ENCODE measurements at regions not wholly inside any gene's neighbourhood (a gene's known extent, or its start where the extent isn't known, plus 50 kb on each side); places are given as distances from the start of the nearest gene placed in this dataset.

DNA sequence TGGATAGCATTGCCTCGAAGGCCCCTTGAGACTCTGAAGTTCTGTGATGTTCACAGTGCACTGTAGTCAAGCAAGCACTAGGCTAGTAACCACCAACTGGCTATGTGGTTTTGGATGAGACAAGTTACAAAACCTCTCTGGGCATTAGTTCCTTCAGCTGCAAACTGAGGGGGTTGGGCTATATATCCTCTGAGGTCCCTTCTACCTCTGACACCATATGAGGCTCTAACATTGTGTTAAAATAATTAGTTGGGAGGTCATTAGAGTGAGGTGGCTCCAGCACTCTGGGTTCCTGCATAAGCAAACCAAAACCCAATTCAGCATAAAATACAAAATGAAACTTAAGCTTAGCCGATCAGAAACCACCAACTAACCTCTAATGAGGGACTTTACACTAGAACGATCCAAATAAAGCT is 209.5 kb upstream of the LRRN1 start:
- H3K9me3 ChIP-seq (ENCODE audit: control insufficient read depth in 2 of 2, insufficient read depth in 1 of 2, low read depth in 1 of 2, low read length in 1 of 2), result no peaks in the 10 kb centered on the region
- H3K4me3 ChIP-seq (ENCODE audit: low read depth in 1 of 2, low read length in 2 of 2), result no peak overlapping the region
- no peaks in the 10 kb centered on the region for H3K36me3 ChIP-seq (ENCODE audit: control insufficient read depth in 2 of 2, insufficient read depth in 2 of 2, low read length in 1 of 2)
- WGBS, 2 donors, result 75 to 80% methylated on average over 3 of the region's 3 CpGs
- H3K4me1 ChIP-seq (ENCODE audit: control insufficient read depth in 2 of 2, insufficient read depth in 2 of 2, low read length in 1 of 2), result no peaks in the 10 kb centered on the region
- no peak overlapping the region for H3K27ac ChIP-seq (ENCODE audit: low read depth in 2 of 2, low read length in 1 of 2)
- no peaks in the 10 kb centered on the region for H3K27me3 ChIP-seq (ENCODE audit: control insufficient read depth in 1 of 2, insufficient read depth in 2 of 2, low read length in 2 of 2)

DNA sequence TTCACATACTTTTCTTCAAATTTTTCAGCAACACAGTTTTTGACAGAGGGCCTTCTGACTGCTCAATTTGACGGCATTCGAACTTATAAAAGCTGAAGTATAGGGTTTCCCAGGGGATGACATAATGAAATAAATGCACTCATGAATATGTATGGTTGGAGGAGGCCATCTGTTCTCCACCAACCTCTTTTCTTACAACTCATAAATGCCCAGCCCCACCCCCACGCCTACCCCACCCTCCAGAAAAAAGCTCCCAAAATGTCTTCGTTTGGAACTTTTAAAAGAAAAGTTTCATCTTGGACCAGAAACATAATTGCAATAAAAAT is 211.6 kb upstream of the LRRN1 start:
- H3K36me3 ChIP-seq (ENCODE audit: control insufficient read depth in 2 of 2, insufficient read depth in 2 of 2, low read length in 1 of 2), result no peaks in the 10 kb centered on the region
- H3K27ac ChIP-seq (ENCODE audit: low read depth in 2 of 2, low read length in 1 of 2), result no peak overlapping the region
- H3K9me3 ChIP-seq (ENCODE audit: control insufficient read depth in 2 of 2, insufficient read depth in 1 of 2, low read depth in 1 of 2, low read length in 1 of 2), result no peaks in the 10 kb centered on the region
- H3K4me3 ChIP-seq (ENCODE audit: low read depth in 1 of 2, low read length in 2 of 2), result no peak overlapping the region
- no peaks in the 10 kb centered on the region for H3K27me3 ChIP-seq (ENCODE audit: control insufficient read depth in 1 of 2, insufficient read depth in 2 of 2, low read length in 2 of 2)
- H3K4me1 ChIP-seq (ENCODE audit: control insufficient read depth in 2 of 2, insufficient read depth in 2 of 2, low read length in 1 of 2), result no peaks in the 10 kb centered on the region
- WGBS, 2 donors, result 46 to 50% methylated on average over 4 of the region's 4 CpGs

DNA sequence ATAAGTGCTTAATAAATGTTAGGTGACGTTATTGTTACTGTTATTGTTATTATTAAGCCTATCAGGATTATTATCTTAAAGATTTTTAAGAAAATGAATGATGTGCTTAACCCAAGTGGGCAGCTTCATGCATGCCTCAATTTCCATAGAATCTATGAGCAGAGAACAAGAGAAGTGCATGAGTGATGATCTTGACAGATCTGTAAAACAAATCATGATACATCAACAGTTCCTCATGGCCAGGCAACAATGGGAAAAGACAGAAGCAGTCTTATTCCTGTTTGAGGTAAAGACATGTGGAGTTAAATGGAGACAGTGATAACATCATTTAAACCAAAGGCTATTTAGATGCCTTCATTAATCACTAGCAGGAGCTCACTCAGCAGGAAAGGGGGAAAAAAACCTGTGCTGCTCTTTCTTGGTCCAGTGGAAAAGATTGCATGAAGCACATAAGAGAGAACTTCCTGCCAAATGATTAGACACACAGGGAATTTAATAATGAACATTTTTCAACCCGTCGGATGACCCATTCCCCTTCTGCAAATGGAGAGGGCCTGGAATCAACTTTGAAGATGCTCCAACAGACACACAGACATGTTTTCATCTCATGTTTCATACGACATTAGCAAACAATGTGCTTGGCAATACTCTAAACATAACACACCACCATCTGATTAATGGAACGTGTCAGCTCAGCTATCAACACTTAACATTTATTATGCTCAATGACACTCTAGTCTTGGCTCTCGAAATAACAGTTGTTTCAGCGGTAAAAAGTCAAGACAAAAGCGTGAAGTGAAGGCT is 212.2 kb upstream of the LRRN1 start:
- H3K27me3 ChIP-seq (ENCODE audit: control insufficient read depth in 1 of 2, insufficient read depth in 2 of 2, low read length in 2 of 2), result no peaks in the 10 kb centered on the region
- no peaks in the 10 kb centered on the region for H3K9me3 ChIP-seq (ENCODE audit: control insufficient read depth in 2 of 2, insufficient read depth in 1 of 2, low read depth in 1 of 2, low read length in 1 of 2)
- H3K27ac ChIP-seq (ENCODE audit: low read depth in 2 of 2, low read length in 1 of 2), result no peak overlapping the region
- no peak overlapping the region for H3K4me3 ChIP-seq (ENCODE audit: low read depth in 1 of 2, low read length in 2 of 2)
- 38 to 48% methylated on average over 8 of the region's 8 CpGs for WGBS, 2 donors
- no peaks in the 10 kb centered on the region for H3K36me3 ChIP-seq (ENCODE audit: control insufficient read depth in 2 of 2, insufficient read depth in 2 of 2, low read length in 1 of 2)
- no peaks in the 10 kb centered on the region for H3K4me1 ChIP-seq (ENCODE audit: control insufficient read depth in 2 of 2, insufficient read depth in 2 of 2, low read length in 1 of 2)

DNA sequence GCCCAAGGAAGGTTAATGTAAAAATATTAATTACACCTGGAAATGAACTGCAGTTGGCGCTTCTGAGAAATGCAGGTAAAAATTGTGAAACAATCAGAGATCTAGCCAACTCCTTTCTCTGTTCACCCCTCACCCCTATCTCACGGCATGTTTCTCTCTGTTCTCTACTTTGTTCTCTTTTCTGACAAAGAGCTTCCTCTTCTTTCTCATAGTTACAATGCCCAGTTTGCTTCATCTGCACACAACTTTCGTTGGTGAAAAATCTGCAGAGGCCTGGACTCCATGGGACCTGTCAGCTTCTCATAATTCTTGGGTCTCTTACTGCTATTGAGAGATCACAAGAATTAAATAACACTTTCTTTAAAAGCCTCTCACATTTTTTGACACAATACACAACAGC is 212.9 kb upstream of the LRRN1 start:
- no peaks in the 10 kb centered on the region for H3K36me3 ChIP-seq (ENCODE audit: control insufficient read depth in 2 of 2, insufficient read depth in 2 of 2, low read length in 1 of 2)
- H3K27ac ChIP-seq (ENCODE audit: low read depth in 2 of 2, low read length in 1 of 2), result no peak overlapping the region
- 80 to 84% methylated on average over 3 of the region's 3 CpGs for WGBS, 2 donors
- no peaks in the 10 kb centered on the region for H3K9me3 ChIP-seq (ENCODE audit: control insufficient read depth in 2 of 2, insufficient read depth in 1 of 2, low read depth in 1 of 2, low read length in 1 of 2)
- no peaks in the 10 kb centered on the region for H3K4me1 ChIP-seq (ENCODE audit: control insufficient read depth in 2 of 2, insufficient read depth in 2 of 2, low read length in 1 of 2)
- H3K4me3 ChIP-seq (ENCODE audit: low read depth in 1 of 2, low read length in 2 of 2), result no peak overlapping the region
- H3K27me3 ChIP-seq (ENCODE audit: control insufficient read depth in 1 of 2, insufficient read depth in 2 of 2, low read length in 2 of 2), result no peaks in the 10 kb centered on the region

- Histone ChIP-seq H3K4me1 (ENCODE audit: control insufficient read depth in 2 of 2, insufficient read depth in 2 of 2, low read length in 1 of 2) (no peaks in the 10 kb centered on the region), H3K36me3 (ENCODE audit: control insufficient read depth in 2 of 2, insufficient read depth in 2 of 2, low read length in 1 of 2) (no peaks in the 10 kb centered on the region), H3K27me3 (ENCODE audit: control insufficient read depth in 1 of 2, insufficient read depth in 2 of 2, low read length in 2 of 2) (no peaks in the 10 kb centered on the region), H3K9me3 (ENCODE audit: control insufficient read depth in 2 of 2, insufficient read depth in 1 of 2, low read depth in 1 of 2, low read length in 1 of 2) (no peaks in the 10 kb centered on the region), H3K4me3 (ENCODE audit: low read depth in 1 of 2, low read length in 2 of 2) (no peak overlapping the region), H3K27ac (ENCODE audit: low read depth in 2 of 2, low read length in 1 of 2) (no peak overlapping the region)
- 92 to 93% methylated on average over 2 of the region's 2 CpGs for WGBS, 2 donors
Observed at GRCh38 chr3:3579658-3580057, 219.6 kb upstream of the LRRN1 start.

- no peaks in the 10 kb centered on the region for H3K9me3 ChIP-seq (ENCODE audit: control insufficient read depth in 2 of 2, insufficient read depth in 1 of 2, low read depth in 1 of 2, low read length in 1 of 2)
- no peak overlapping the region for H3K4me3 ChIP-seq (ENCODE audit: low read depth in 1 of 2, low read length in 2 of 2)
- H3K36me3 ChIP-seq (ENCODE audit: control insufficient read depth in 2 of 2, insufficient read depth in 2 of 2, low read length in 1 of 2), result no peaks in the 10 kb centered on the region
- 71 to 74% methylated on average over 4 of the region's 4 CpGs for WGBS, 2 donors
- no peaks in the 10 kb centered on the region for H3K27me3 ChIP-seq (ENCODE audit: control insufficient read depth in 1 of 2, insufficient read depth in 2 of 2, low read length in 2 of 2)
- H3K4me1 ChIP-seq (ENCODE audit: control insufficient read depth in 2 of 2, insufficient read depth in 2 of 2, low read length in 1 of 2), result no peaks in the 10 kb centered on the region
- H3K27ac ChIP-seq (ENCODE audit: low read depth in 2 of 2, low read length in 1 of 2), result no peak overlapping the region
Observed at GRCh38 chr3:3578718-3579117, 220.5 kb upstream of the LRRN1 start.

DNA sequence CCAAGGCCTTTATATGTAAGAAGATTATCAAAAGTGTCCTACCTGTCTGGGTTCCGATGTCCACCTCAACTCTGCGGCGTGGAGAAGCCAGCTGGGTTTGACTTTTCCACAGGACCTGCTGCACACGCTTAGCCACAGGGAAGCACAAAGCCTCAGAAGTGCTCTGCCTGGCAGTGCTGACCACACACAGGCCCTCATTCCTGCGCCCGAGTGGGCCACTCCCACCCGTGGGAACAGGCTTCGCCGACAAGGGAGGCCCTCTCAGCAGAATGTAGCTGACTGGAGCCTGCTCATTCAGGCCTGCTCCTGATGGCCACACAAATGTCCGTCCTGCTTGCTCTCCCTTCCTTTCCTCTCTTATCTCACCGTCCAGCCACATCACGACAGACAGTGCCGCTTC is 221.4 kb upstream of the LRRN1 start:
- Histone ChIP-seq H3K4me3 (ENCODE audit: low read depth in 1 of 2, low read length in 2 of 2) (no peak overlapping the region), H3K9me3 (ENCODE audit: control insufficient read depth in 2 of 2, insufficient read depth in 1 of 2, low read depth in 1 of 2, low read length in 1 of 2) (no peaks in the 10 kb centered on the region), H3K27ac (ENCODE audit: low read depth in 2 of 2, low read length in 1 of 2) (no peak overlapping the region), H3K36me3 (ENCODE audit: control insufficient read depth in 2 of 2, insufficient read depth in 2 of 2, low read length in 1 of 2) (no peaks in the 10 kb centered on the region), H3K4me1 (ENCODE audit: control insufficient read depth in 2 of 2, insufficient read depth in 2 of 2, low read length in 1 of 2) (no peaks in the 10 kb centered on the region), H3K27me3 (ENCODE audit: control insufficient read depth in 1 of 2, insufficient read depth in 2 of 2, low read length in 2 of 2) (no peaks in the 10 kb centered on the region)
- WGBS, 2 donors, result 88 to 92% methylated on average over 13 of the region's 13 CpGs

DNA sequence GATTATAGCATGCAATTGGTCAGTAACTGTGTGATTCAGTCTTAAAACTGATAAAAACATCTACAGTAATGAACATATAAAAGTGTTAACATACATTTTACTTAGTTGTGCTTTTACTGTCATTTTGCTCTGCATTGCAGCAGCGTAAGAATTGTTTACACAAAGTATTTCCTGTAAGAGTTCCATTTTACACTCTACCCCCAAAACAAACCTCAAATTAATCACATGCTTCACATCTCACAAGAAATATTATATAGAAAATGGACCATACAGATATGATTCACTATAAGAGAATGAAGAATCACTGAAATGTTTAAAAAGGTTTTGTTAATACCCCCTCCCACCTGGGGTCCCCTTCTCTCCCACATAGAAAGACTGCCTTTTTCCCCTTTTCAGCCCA is 225.9 kb upstream of the LRRN1 start:
- Histone ChIP-seq H3K27ac (ENCODE audit: low read depth in 2 of 2, low read length in 1 of 2) (no peak overlapping the region), H3K4me1 (ENCODE audit: control insufficient read depth in 2 of 2, insufficient read depth in 2 of 2, low read length in 1 of 2) (no peaks in the 10 kb centered on the region), H3K36me3 (ENCODE audit: control insufficient read depth in 2 of 2, insufficient read depth in 2 of 2, low read length in 1 of 2) (no peaks in the 10 kb centered on the region), H3K4me3 (ENCODE audit: low read depth in 1 of 2, low read length in 2 of 2) (no peak overlapping the region), H3K27me3 (ENCODE audit: control insufficient read depth in 1 of 2, insufficient read depth in 2 of 2, low read length in 2 of 2) (no peaks in the 10 kb centered on the region), H3K9me3 (ENCODE audit: control insufficient read depth in 2 of 2, insufficient read depth in 1 of 2, low read depth in 1 of 2, low read length in 1 of 2) (no peaks in the 10 kb centered on the region)
- WGBS, 2 donors, result 66 to 70% methylated on average over 1 of the region's 1 CpG

GRCh38 chr3:3560591-3561311 is 238.5 kb upstream of the LRRN1 start:
- Histone ChIP-seq H3K4me1 (ENCODE audit: control insufficient read depth in 2 of 2, insufficient read depth in 2 of 2, low read length in 1 of 2) (no peaks in the 10 kb centered on the region), H3K27ac (ENCODE audit: low read depth in 2 of 2, low read length in 1 of 2) (no peak overlapping the region), H3K4me3 (ENCODE audit: low read depth in 1 of 2, low read length in 2 of 2) (no peak overlapping the region), H3K36me3 (ENCODE audit: control insufficient read depth in 2 of 2, insufficient read depth in 2 of 2, low read length in 1 of 2) (no peaks in the 10 kb centered on the region), H3K27me3 (ENCODE audit: control insufficient read depth in 1 of 2, insufficient read depth in 2 of 2, low read length in 2 of 2) (no peaks in the 10 kb centered on the region), H3K9me3 (ENCODE audit: control insufficient read depth in 2 of 2, insufficient read depth in 1 of 2, low read depth in 1 of 2, low read length in 1 of 2) (no peaks in the 10 kb centered on the region)
- WGBS, 2 donors, result 47 to 55% methylated on average over 4 of the region's 4 CpGs

DNA sequence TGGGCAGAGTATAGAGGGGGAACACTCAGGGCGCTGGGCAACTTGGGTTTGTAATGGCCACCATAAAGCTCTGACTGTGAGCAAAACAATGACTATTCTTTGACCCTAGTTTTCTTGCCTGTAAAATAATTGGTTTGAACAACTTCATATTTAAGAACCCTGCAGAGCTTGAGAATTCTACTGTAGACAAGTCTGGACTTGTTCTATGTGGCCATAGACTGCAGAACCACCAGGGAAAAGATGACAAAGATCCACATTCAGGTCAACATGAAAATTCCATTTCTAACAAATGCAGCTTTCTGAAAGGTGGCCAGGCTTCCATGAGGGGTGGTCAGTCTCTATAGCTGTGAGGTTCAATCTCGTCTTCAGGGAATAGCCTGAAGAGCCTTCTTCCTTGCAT is 239.4 kb upstream of the LRRN1 start:
- Histone ChIP-seq H3K27me3 (ENCODE audit: control insufficient read depth in 1 of 2, insufficient read depth in 2 of 2, low read length in 2 of 2) (no peaks in the 10 kb centered on the region), H3K9me3 (ENCODE audit: control insufficient read depth in 2 of 2, insufficient read depth in 1 of 2, low read depth in 1 of 2, low read length in 1 of 2) (no peaks in the 10 kb centered on the region), H3K36me3 (ENCODE audit: control insufficient read depth in 2 of 2, insufficient read depth in 2 of 2, low read length in 1 of 2) (no peaks in the 10 kb centered on the region), H3K4me1 (ENCODE audit: control insufficient read depth in 2 of 2, insufficient read depth in 2 of 2, low read length in 1 of 2) (no peaks in the 10 kb centered on the region), H3K27ac (ENCODE audit: low read depth in 2 of 2, low read length in 1 of 2) (no peak overlapping the region), H3K4me3 (ENCODE audit: low read depth in 1 of 2, low read length in 2 of 2) (no peak overlapping the region)
- WGBS, 2 donors, result 82 to 87% methylated on average over 2 of the region's 2 CpGs

Data from esophagus (tissue), 2 donors.